ENCODE measurements at regions not wholly inside any gene's neighbourhood (a gene's known extent, or its start where the extent isn't known, plus 50 kb on each side); places are given as distances from the start of the nearest gene placed in this dataset.

DNA sequence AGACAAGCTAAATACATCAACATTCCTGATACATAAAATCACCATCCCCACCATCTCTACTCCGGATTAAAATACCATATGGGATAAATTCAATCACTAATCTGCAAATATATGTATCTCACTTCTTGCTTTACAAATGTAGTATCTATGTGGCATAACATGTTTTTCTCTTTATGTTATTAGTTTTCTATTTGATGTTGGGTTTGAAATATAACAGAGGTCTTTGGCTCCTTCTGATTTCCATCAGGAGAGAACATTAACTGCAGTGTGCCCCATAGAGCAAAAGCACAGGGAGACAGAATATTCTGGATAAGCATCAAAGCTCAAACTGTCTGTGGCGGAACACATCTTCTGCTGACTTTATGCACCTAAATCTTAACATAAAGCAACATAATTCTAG lies 547.2 kb upstream of the CDH8 start:
- Histone ChIP-seq H3K9ac (ENCODE audit: low read length) (no peak overlapping the region), H3K36me3 (replicated peaks; ENCODE audit: insufficient read depth, low read length) (no peaks in the 10 kb centered on the region), H3F3A (ENCODE audit: insufficient read depth, low read length) (no peaks in the 10 kb centered on the region), H4K20me1 (ENCODE audit: insufficient read depth, low read length) (no peaks in the 10 kb centered on the region), H3K79me2 (ENCODE audit: low read length) (no peaks in the 10 kb centered on the region), H3K4me1 (ENCODE audit: low read length) (no peaks in the 10 kb centered on the region), H3K9me2 (replicated peaks; ENCODE audit: insufficient read depth, low read length) (no peaks in the 10 kb centered on the region), H3K27ac (ENCODE audit: low read length) (no peak overlapping the region), H2AFZ (ENCODE audit: low read length) (no peak overlapping the region), H3K9me3 (replicated peaks; ENCODE audit: insufficient read depth, low read length) (no peaks in the 10 kb centered on the region), H3K4me2 (ENCODE audit: low read depth, low read length) (no peak overlapping the region), H3K4me3 (ENCODE audit: low read length) (no peak overlapping the region), H3K27me3 (replicated peaks; ENCODE audit: insufficient read depth, low read length) (no peaks in the 10 kb centered on the region)
- TF ChIP-seq EZH2phosphoT487 (IDR thresholded peaks at IDR 0.05; ENCODE audit: low read length) (no peak), CTCF (IDR thresholded peaks at IDR 0.05; ENCODE audit: low read length) (no peak), EZH2 (optimal IDR thresholded peaks at IDR 0.05; ENCODE audit: low read depth, low read length) (no peak)
- DNase-seq: no peak

DNA sequence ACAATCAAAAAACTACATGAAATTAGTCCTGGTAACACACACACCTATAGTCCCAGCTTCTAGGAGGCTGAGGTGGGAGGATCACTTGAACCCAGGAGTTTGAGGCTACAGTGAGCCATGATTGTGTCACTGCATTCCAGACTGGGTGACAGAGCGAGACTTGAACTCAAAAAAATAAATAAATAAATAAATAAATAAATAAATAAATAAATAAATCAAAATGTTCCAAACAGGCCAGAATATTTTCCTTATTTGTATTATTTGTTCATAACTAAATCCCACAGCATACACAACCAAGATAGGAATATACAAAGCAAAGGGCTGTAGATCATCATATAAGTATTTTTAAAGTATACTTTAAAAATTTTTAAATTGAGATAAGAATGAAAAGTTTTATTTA lies 537.2 kb upstream of the CDH8 start:
- Histone ChIP-seq H3K27ac (ENCODE audit: low read length) (no peak overlapping the region), H2AFZ (ENCODE audit: low read length) (no peak overlapping the region), H3K4me2 (ENCODE audit: low read depth, low read length) (no peak overlapping the region), H3K4me3 (ENCODE audit: low read length) (no peak overlapping the region), H3K9me2 (replicated peaks; ENCODE audit: insufficient read depth, low read length) (no peaks in the 10 kb centered on the region), H3F3A (ENCODE audit: insufficient read depth, low read length) (no peaks in the 10 kb centered on the region), H3K9ac (ENCODE audit: low read length) (no peak overlapping the region), H3K36me3 (replicated peaks; ENCODE audit: insufficient read depth, low read length) (no peaks in the 10 kb centered on the region), H3K79me2 (ENCODE audit: low read length) (no peaks in the 10 kb centered on the region), H3K4me1 (ENCODE audit: low read length) (no peaks in the 10 kb centered on the region), H4K20me1 (ENCODE audit: insufficient read depth, low read length) (no peaks in the 10 kb centered on the region), H3K27me3 (replicated peaks; ENCODE audit: insufficient read depth, low read length) (no peaks in the 10 kb centered on the region), H3K9me3 (replicated peaks; ENCODE audit: insufficient read depth, low read length) (no peaks in the 10 kb centered on the region)
- no peak for DNase-seq
- no peak for TF ChIP-seq CTCF (IDR thresholded peaks at IDR 0.05; ENCODE audit: low read length)
- TF ChIP-seq EZH2phosphoT487 (IDR thresholded peaks at IDR 0.05; ENCODE audit: low read length): no peak
- no peak for TF ChIP-seq EZH2 (optimal IDR thresholded peaks at IDR 0.05; ENCODE audit: low read depth, low read length)

DNA sequence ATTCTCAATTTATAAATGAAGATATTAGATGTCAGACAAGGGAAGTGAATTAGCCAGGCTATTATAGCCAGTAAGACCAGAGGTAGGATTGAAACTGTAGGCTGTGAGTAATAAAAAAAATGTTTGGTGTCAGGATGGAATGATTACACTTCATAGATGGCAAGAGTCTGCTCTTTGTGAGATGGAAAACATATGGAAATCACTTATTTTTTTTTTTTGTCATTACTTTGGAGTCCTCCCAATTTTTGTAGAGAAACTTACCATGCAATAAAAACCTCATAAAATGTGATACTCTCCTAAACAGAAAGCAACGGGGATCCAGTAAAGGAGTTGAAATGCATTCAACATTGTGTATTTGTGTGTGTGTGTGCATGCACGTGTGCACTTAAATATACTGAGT lies 532.7 kb upstream of the CDH8 start:
- H3K27ac ChIP-seq (ENCODE audit: low read length): no peak overlapping the region
- H3K4me1 ChIP-seq (ENCODE audit: low read length): no peaks in the 10 kb centered on the region
- H3K9me2 ChIP-seq (replicated peaks; ENCODE audit: insufficient read depth, low read length): no peaks in the 10 kb centered on the region
- no peaks in the 10 kb centered on the region for H3K36me3 ChIP-seq (replicated peaks; ENCODE audit: insufficient read depth, low read length)
- no peak overlapping the region for H2AFZ ChIP-seq (ENCODE audit: low read length)
- H3F3A ChIP-seq (ENCODE audit: insufficient read depth, low read length): no peaks in the 10 kb centered on the region
- TF ChIP-seq EZH2phosphoT487 (IDR thresholded peaks at IDR 0.05; ENCODE audit: low read length) (no peak), CTCF (IDR thresholded peaks at IDR 0.05; ENCODE audit: low read length) (no peak), EZH2 (optimal IDR thresholded peaks at IDR 0.05; ENCODE audit: low read depth, low read length) (no peak)
- no peak for DNase-seq
- no peaks in the 10 kb centered on the region for H4K20me1 ChIP-seq (ENCODE audit: insufficient read depth, low read length)
- no peaks in the 10 kb centered on the region for H3K9me3 ChIP-seq (replicated peaks; ENCODE audit: insufficient read depth, low read length)
- H3K4me3 ChIP-seq (ENCODE audit: low read length): no peak overlapping the region
- H3K4me2 ChIP-seq (ENCODE audit: low read depth, low read length): no peak overlapping the region
- H3K27me3 ChIP-seq (replicated peaks; ENCODE audit: insufficient read depth, low read length): no peaks in the 10 kb centered on the region
- no peaks in the 10 kb centered on the region for H3K79me2 ChIP-seq (ENCODE audit: low read length)
- H3K9ac ChIP-seq (ENCODE audit: low read length): no peak overlapping the region
